GM21526 (cell line): ENCODE measurements at regions not wholly inside any gene's neighbourhood (a gene's known extent, or its start where the extent isn't known, plus 50 kb on each side); places are given as distances from the start of the nearest gene placed in this dataset.
"Not testable (repeated sequence)": the region's sequence is repeated elsewhere in the genome, so short reads cannot be mapped to it uniquely, and the experiment has no call there.

ENCODE experiments used
- ATAC-seq: cut with Tn5 transposase; IDR thresholded peaks from one replicate; pipeline ENCODE4 v1.9.1; 2021; ENCODE audit warnings: moderate library complexity; ENCODE audit not compliant: unreplicated experiment, low FRiP score

- no peak for ATAC-seq
These were observed 97.1 kb upstream of the ETV3 start for GRCh38 chr1:157235307-157235706.

DNA sequence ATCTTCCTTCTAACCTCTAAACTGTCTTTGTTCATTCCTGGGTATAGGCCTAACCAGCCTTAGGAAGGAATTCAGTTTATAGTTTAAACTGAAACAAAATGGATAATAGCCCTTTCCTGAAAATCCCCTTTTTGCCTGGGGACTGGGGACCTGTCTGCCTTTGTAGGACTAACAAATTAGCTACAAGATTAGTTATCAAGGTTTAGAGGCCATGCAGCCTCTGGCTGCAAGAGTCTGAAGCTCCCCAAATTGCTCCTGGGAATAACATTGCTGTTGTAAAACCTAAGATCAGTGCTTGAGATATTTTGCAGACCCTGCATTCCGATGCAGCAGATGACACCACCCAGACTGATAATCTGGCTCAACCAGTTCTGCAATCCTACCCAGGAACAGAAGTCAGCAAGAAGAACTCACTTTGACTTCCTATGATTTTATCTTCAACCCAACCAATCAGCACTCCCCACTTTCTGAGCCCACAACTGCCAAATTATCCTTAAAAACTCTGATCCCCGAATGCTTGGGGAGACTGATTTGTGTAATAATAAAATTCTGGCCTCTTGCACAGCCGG, 96.6 kb upstream of the ETV3 start:
- no peak for ATAC-seq

DNA sequence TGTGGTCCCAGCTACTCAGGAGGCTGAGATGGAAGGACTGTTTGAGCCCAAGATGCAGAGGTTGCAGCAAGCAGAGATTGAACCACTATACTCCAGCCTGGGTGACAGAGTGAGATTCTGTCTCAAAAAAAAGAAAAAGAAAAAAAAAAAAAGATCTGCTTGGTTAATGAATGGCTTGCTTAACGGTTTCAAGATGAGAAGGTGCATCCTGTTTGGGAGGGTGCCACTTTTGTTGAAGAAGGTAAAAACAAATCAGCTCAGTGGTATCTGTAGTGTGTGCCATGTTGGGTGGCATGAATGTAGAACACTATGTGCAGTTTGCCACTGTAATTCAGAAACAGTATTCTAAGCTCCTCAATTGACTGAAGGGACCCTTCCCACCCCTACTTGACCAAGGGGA, 94.9 kb upstream of the ETV3 start:
- no peak for ATAC-seq

DNA sequence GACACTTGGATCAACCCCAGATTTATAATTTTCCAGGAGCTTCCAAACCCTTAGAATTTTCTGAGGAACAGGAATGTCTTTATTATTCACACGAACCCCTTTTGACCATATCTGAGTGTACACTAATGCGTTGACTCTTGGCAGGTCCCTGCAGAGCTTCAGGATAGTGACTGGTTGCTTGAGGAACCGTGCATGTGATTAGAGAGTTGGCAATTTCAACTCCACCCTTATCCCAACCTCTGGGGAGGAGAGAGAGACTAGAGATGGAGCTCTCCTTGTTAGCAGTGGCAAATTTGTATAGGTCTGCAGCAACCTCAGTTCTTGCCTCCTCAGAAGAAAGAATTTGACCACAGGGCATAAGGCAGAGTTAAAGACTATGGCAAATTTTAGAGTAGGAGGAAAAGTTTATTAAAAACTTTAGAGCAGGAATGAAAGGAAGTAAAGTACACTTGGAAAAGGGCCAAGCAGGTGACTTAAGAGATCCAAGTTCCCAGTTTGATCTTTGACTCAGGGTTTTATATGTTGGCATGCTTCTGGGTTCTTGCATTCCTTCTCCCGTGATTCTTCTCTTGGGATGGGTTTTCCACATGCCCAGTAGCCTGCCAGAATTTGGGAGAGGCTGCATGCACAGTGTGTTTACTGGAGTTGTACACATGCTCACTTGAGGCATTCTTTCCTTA, 93.8 kb upstream of the ETV3 start:
- no peak for ATAC-seq

- no peak for ATAC-seq
These were observed 92.3 kb upstream of the ETV3 start for GRCh38 chr1:157230500-157230899.

GRCh38 chr1:157227700-157228099, 89.5 kb upstream of the ETV3 start:
- no peak for ATAC-seq

DNA sequence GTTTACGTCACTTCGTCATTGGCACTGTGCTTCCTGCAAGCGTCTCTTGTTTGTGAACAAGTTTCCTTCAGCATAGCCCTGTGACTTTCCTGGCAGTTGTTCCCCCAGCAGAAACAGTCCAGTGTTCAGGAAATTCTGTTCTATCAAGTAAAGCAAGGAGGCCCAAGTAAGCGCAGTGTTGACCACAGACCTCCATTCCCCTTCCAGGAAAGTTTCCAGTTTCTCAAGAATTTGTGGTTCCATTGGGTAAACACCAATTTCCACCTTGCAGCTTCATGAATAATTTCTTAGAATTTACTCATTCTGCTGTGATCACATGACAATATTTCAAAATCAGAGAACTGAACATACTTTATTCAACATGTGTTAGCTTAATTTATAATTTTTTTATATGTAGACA, 88.5 kb upstream of the ETV3 start:
- no peak for ATAC-seq

DNA sequence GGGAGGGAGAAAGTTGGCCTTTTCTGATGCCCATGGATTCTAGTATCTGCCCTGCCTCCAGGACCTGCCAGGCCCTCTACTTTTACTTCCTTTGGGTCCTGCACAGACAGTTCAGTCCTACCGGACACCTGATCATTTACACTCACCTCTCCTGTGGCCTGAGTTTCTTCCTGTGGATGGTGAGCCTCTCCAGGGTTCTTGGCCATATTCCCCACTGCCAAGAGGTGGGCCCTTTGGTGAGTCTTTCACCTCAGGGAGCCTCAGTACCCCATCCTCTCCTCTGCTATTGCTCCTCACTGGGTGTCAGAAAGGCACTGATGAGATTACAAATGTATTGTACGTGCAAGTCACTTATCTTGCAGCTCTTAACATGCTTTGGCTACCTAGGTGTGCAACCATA, 81.4 kb upstream of the ETV3 start:
- no peak for ATAC-seq

GRCh38 chr1:157219182-157219581, 81.0 kb upstream of the ETV3 start:
- ATAC-seq, result no peak

DNA sequence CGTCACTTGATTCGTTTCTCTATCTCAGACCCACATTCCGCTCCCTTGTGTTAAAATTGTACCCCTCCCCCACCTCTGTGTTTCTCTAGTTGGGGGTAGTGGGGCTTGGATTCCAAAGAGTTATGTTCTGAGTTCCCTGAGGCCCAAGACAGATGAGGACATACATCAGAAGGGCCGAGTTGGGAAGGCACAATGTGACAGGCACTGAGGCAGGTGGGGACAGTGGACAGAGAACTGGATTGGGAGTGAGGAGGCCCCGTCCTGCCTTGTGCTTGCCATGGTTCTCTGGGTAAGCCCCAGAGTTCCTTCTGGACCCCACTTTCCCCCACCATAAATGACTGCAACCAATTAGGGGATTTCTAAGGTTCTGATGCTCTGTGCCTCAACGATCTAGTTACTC, 80.5 kb upstream of the ETV3 start:
- ATAC-seq, result no peak

DNA sequence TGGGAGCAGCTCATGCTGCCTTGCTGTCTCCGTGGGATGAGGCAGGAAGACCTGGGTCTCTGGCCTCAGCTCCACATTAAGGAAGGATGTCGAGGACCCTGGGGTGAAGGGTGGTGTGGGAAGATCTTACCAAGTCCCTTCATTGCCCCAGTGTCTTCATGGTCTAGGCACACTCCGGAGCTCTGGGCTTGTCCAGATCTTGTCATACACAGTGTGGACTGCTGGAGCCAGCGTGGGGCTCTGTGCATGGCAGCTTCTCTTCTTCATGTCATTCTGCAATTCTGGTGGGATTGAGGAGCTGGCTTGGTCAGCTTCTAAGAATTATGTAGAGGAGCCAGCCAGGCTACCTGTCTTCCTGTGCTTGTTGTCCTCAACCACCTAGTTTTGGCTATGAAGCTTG, 79.3 kb upstream of the ETV3 start:
- no peak for ATAC-seq

- no peak for ATAC-seq
These were observed 75.6 kb upstream of the ETV3 start for GRCh38 chr1:157213836-157214235.

- ATAC-seq, result no peak
These were observed 71.3 kb upstream of the ETV3 start for GRCh38 chr1:157209514-157209913.

- not testable (repeated sequence) for ATAC-seq
These were observed 67.8 kb upstream of the ETV3 start for GRCh38 chr1:157205982-157206381.

- no peak for ATAC-seq
These were observed 65.0 kb upstream of the ETV3 start for GRCh38 chr1:157203166-157203565.

DNA sequence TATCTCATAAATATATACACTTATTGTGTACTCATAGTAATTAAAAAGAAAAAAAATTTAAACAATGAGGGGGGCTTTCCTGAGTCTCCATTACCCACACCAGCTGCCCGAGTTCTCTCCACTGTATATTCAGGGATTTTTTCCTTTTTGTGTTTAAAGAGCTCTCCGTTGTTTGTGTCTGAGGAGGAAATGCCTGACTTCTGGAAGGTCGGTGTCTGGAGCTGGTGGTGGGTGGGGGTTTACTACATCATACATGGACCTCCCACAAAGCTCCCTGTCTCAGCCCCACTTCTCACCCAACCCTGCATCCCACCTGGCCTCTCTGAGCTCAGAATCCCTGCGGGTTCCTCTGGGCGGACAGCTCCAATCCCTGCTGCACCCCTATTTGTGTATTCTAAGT, 64.1 kb upstream of the ETV3 start:
- no peak for ATAC-seq

GRCh38 chr1:157201767-157202166, 63.6 kb upstream of the ETV3 start:
- ATAC-seq, result no peak

DNA sequence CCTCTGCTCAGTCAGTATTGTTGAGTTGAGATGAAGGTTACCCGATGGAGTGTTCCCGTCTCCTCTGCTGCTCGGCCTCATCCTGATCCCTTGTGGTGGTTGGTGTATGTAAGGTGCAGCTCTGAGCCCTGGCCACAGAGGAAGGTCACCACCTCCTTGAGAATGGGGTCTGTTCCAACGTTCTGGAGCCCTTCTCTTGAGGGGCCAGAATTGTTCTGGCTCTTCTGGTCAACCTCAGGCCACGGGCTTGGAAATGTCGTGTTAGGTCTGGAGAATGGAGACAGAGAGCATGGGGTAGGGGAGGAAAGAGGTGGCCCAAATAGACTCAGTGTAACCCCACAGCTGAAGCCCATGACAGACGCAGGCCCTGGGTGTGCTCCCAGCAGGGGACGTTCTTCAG, 62.3 kb upstream of the ETV3 start:
- ATAC-seq, result no peak

- ATAC-seq, result no peak
These were observed 61.2 kb upstream of the ETV3 start for GRCh38 chr1:157199421-157199755.

- no peak for ATAC-seq
These were observed 60.6 kb upstream of the ETV3 start for GRCh38 chr1:157198619-157199420.

- ATAC-seq, result no peak
These were observed 59.8 kb upstream of the ETV3 start for GRCh38 chr1:157197906-157198435.
